Prostate gland (tissue), 2 donors: ENCODE measurements at regions not wholly inside any gene's neighbourhood (a gene's known extent, or its start where the extent isn't known, plus 50 kb on each side); places are given as distances from the start of the nearest gene placed in this dataset.

Source experiments
- DNase-seq: peaks from one replicate; pipeline ENCODE4 v3.0.0-alpha.2; 2019; ENCODE audit warnings: low spot score
- H3K27ac ChIP-seq, 2 donors: fragments of 200-600 bp; sonication (generic); 2 replicates each; pipeline ENCODE4 v1.5.1; 2017 to 2019
- H3K27me3 ChIP-seq: fragments of 200-600 bp; sonication (generic); replicated peaks from 2 replicates; pipeline ENCODE4 v1.5.1; 2019; ENCODE audit not compliant: insufficient read depth
- H3K36me3 ChIP-seq, 2 donors: fragments of 200-600 bp; sonication (generic); 1 replicate in 1 of 2; 2 replicates in 1 of 2; pipeline versions ENCODE4 v1.5.1 to v1.8.1; 2017 to 2019
- H3K4me1 ChIP-seq: fragments of 200-600 bp; sonication (generic); replicated peaks from 2 replicates; pipeline ENCODE4 v1.5.1; 2019
- H3K4me3 ChIP-seq, 2 donors: fragments of 200-600 bp; sonication (generic); 2 replicates each; pipeline ENCODE4 v1.5.1; 2017 to 2019
- H3K9me3 ChIP-seq: fragments of 200-600 bp; sonication (generic); 2 replicates; pipeline ENCODE4 v1.5.1; 2017
- POLR2A ChIP-seq: fragments of 450-650 bp; IDR thresholded peaks from one replicate; pipeline ENCODE4 v1.6.1; 2016; ENCODE audit warnings: antibody characterized with exemption, mild to moderate bottlenecking
- POLR2AphosphoS5 ChIP-seq: sonication (generic); formaldehyde crosslinking; IDR thresholded peaks from one replicate; pipeline ENCODE4 v1.6.1; 2017; ENCODE audit warnings: antibody characterized with exemption
- WGBS: methylation state at CpG from one replicate; pipeline ENCODE4 v1.1.5; 2018; 5-methylcytosine and 5-hydroxymethylcytosine counted together
- intact Hi-C: fragments of 100-400 bp; cut with DNase I; formaldehyde crosslinking; loops from one replicate; pipeline ENCODE4 v1.14.2; 2022
- TF ChIP-seq, protein P1 (sequence below), 4 experiments: fragments of 200-600 bp in 2 of 4; fragments of 450-650 bp in 2 of 4; sonication (generic) in 2 of 4; IDR thresholded peaks; 1 replicate in 3 of 4; 2 replicates in 1 of 4; pipeline ENCODE4 v1.5.1; 2016 to 2019; ENCODE audit warnings: antibody characterized with exemption in 4 of 4, mild to moderate bottlenecking in 2 of 4, moderate library complexity in 2 of 4

DNA sequence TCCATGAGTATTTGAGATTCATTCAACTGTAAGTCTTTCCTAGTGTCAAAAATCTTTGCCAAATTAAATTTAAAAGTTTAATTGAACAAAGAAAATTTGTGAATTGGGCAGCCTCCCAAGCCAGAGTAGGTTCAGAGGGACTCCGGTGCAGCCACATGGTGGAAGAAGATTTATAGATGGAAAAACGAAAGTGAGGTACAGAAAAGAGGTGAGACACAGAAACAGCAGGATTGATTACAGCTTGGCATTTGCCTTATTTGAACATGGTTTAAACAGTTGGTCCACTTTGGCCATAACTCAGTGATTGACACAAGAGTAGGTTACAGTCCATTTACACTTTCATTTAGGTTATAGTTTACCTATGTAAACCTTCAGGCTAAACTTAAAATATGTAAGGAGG lies 465.8 kb downstream of the ARL4A start:
- Histone ChIP-seq H3K4me3 (no peak overlapping the region), H3K36me3 (no peaks in the 10 kb centered on the region), H3K4me1 (no peaks in the 10 kb centered on the region), H3K27ac (no peak overlapping the region), H3K27me3 (no peaks in the 10 kb centered on the region), H3K9me3 (no peaks in the 10 kb centered on the region)
- TF ChIP-seq POLR2AphosphoS5: no peak
- TF ChIP-seq, protein P1, sequence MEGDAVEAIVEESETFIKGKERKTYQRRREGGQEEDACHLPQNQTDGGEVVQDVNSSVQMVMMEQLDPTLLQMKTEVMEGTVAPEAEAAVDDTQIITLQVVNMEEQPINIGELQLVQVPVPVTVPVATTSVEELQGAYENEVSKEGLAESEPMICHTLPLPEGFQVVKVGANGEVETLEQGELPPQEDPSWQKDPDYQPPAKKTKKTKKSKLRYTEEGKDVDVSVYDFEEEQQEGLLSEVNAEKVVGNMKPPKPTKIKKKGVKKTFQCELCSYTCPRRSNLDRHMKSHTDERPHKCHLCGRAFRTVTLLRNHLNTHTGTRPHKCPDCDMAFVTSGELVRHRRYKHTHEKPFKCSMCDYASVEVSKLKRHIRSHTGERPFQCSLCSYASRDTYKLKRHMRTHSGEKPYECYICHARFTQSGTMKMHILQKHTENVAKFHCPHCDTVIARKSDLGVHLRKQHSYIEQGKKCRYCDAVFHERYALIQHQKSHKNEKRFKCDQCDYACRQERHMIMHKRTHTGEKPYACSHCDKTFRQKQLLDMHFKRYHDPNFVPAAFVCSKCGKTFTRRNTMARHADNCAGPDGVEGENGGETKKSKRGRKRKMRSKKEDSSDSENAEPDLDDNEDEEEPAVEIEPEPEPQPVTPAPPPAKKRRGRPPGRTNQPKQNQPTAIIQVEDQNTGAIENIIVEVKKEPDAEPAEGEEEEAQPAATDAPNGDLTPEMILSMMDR (IDR thresholded peaks at IDR 0.05): no peak
- TF ChIP-seq POLR2A: no peak
- 30% methylated on average over 2 of the region's 2 CpGs for WGBS
- DNase-seq: no peak
- intact Hi-C loops: no loop called here

GRCh38 chr7:13153742-13154141 lies 466.3 kb downstream of the ARL4A start:
- no peaks in the 10 kb centered on the region for H3K36me3 ChIP-seq
- DNase-seq: no peak
- TF ChIP-seq POLR2AphosphoS5 (no peak), POLR2A (no peak)
- TF ChIP-seq, protein P1 (IDR thresholded peaks at IDR 0.05): no peak
- H3K9me3 ChIP-seq: no peaks in the 10 kb centered on the region
- no peaks in the 10 kb centered on the region for H3K4me1 ChIP-seq
- H3K27me3 ChIP-seq: no peaks in the 10 kb centered on the region
- H3K4me3 ChIP-seq: no peak overlapping the region
- intact Hi-C loops: no loop called here
- no peak overlapping the region for H3K27ac ChIP-seq

- no peaks in the 10 kb centered on the region for H3K4me1 ChIP-seq
- H3K4me3 ChIP-seq: no peak overlapping the region
- TF ChIP-seq, protein P1 (IDR thresholded peaks at IDR 0.05): no peak
- TF ChIP-seq POLR2AphosphoS5 (no peak), POLR2A (no peak)
- H3K9me3 ChIP-seq: no peaks in the 10 kb centered on the region
- H3K27me3 ChIP-seq: no peaks in the 10 kb centered on the region
- no peak overlapping the region for H3K27ac ChIP-seq
- DNase-seq: no peak
- intact Hi-C loops: no loop called here
- WGBS: 66% methylated on average over 1 of the region's 1 CpG
- no peaks in the 10 kb centered on the region for H3K36me3 ChIP-seq
Measured at GRCh38 chr7:13155188-13155587, 467.8 kb downstream of the ARL4A start.

DNA sequence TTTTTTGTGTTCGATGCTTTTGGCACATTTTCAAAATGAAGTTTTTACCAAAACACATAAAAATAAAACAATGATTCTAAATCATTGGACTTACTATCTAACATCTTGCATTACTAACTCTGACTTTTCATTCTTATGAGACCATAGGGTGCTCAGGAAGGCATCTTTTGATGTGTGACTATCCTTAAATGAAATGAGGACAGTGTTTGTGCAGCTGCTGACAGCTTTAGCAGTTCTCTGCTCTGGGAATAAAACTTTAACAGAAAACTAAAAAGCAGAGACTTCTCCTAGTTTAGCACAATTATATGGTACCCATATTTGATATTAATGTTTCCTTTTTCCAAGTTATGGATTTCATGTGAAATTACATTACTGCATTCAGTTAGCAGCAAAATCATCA lies 471.6 kb downstream of the ARL4A start:
- no peak for DNase-seq
- H3K27me3 ChIP-seq: no peaks in the 10 kb centered on the region
- 51% methylated on average over 1 of the region's 1 CpG for WGBS

GRCh38 chr7:13159467-13160184 lies 472.2 kb downstream of the ARL4A start:
- TF ChIP-seq POLR2AphosphoS5: no peak
- TF ChIP-seq, protein P1 (IDR thresholded peaks at IDR 0.05): no peak
- no peak for TF ChIP-seq POLR2A
- H3K36me3 ChIP-seq: no peaks in the 10 kb centered on the region
- H3K9me3 ChIP-seq: no peaks in the 10 kb centered on the region
- H3K27ac ChIP-seq: no peak overlapping the region
- no peak overlapping the region for H3K4me3 ChIP-seq
- H3K27me3 ChIP-seq: no peaks in the 10 kb centered on the region
- intact Hi-C loops: no loop called here
- no peak for DNase-seq
- no peaks in the 10 kb centered on the region for H3K4me1 ChIP-seq
- WGBS: 63% methylated on average over 2 of the region's 2 CpGs

More for the DNA sequence above, 471.6 kb downstream of the ARL4A start:
- TF ChIP-seq, protein P1 (IDR thresholded peaks at IDR 0.05): no peak
- TF ChIP-seq POLR2A: no peak
- no peak for TF ChIP-seq POLR2AphosphoS5
- no peaks in the 10 kb centered on the region for H3K4me1 ChIP-seq
- H3K36me3 ChIP-seq: no peaks in the 10 kb centered on the region
- no peak overlapping the region for H3K27ac ChIP-seq
- intact Hi-C loops: no loop called here
- no peaks in the 10 kb centered on the region for H3K9me3 ChIP-seq
- H3K4me3 ChIP-seq: no peak overlapping the region
